Central memory CD4-positive, alpha-beta T cell (primary cell): ENCODE measurements at regions not wholly inside any gene's neighbourhood (a gene's known extent, or its start where the extent isn't known, plus 50 kb on each side); places are given as distances from the start of the nearest gene placed in this dataset.
"Not testable (repeated sequence)": the region's sequence is repeated elsewhere in the genome, so short reads cannot be mapped to it uniquely, and the experiment has no call there.

ENCODE experiments used
- DNase-seq: peaks from one replicate; pipeline ENCODE4 v3.0.0; 2022

DNA sequence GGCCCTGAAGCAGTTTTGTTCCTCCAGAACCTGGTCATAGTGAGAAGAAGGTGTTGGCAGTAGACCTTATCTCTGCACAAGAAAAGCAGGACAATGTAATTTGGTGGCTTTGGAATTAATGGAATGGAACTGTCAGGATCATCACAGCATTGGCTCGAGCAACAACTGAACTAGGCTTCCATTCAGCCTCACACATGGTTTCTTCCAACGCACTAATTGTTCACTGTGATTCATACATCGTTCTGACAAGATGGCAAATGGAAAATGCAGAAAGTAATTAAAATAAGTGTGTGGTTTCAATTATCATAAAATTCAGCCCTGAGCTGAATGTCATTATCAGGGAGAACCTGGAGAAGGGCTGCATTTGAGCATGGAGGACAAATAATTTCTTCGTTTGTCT lies 80.6 kb downstream of the MFSD1 start:
- no peak for DNase-seq

DNA sequence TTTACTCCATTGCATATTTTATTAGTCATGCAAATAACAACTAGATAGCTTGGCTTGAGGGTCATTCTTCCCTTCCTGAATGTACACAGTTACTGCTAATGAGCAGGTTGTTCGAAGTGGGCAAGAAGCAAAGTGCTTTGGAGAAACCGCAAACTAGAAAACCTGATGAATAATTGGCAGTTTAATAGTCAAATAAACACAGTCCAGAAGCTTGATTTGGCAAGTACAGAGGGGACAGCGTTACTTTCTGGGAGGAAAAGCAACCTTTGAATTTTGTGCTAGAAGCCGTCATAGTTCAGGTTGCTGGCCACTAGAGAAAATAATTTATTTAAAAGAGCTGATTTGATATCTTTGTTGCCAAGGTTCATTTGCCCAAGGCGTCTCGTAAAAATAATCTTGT lies 94.9 kb downstream of the MFSD1 start:
- DNase-seq: no peak

DNA sequence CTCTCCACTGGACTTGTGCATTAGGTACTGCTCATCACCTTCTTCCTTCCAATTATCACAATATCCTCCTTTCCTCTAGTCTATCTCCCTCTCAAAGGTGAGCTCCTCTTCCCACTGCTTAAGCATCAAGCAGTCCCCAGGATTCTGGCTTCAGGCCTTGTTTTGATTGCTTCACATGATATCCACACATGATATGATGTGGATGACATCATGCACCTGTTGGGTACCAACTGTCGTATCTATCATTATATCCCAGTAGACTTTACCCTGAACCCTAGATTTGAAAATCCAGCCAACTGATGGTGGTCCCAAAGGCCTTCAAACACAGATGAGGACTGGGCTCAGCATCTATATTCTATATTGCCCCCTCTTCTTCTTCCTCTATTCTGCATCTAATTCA lies 104.9 kb downstream of the MFSD1 start:
- DNase-seq: no peak

DNA sequence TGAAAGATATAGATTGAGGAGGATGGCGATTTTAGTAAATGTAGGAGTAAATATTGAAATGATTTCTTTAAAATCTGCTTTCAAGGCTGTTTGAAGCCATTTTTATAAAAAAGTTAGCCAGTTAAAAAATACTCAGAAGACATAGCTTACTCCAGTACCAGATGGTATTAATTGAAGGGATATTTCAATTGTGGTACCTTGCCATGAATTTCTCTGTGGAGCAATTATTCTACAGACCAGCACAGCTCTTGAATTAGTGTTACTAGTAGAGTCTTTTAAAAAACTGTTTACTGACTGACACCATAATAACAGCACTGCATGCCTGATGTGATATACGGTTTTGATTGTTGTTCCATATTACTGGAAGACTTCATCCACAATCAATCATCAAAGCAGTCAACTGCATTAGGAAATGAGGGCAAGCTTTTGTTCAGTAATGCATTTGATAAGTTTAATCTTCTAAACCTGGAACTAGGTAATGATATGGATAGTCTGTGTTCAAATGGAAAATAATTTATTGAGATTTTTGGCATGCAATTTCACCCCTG lies 106.4 kb downstream of the MFSD1 start:
- DNase-seq: no peak

DNA sequence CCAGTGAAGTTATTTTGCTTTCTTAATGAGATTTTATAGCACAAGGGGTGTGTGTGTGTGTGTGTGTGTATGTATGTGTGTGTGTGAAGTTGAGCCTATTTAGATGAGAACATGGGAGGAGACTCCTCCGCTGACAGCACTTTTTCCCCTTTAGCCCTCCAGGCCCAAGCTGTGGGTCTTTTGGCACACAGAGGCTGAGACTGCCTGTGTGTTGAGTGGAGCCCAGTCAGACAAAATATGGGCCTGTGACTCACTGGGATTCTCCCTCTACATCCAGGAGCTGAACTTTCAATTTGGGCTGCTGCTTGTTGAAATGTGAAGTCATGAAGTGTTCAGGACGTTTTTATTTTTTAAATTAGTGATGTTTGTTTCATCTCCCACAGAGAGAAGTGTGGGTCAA lies 108.0 kb downstream of the MFSD1 start:
- DNase-seq: no peak

DNA sequence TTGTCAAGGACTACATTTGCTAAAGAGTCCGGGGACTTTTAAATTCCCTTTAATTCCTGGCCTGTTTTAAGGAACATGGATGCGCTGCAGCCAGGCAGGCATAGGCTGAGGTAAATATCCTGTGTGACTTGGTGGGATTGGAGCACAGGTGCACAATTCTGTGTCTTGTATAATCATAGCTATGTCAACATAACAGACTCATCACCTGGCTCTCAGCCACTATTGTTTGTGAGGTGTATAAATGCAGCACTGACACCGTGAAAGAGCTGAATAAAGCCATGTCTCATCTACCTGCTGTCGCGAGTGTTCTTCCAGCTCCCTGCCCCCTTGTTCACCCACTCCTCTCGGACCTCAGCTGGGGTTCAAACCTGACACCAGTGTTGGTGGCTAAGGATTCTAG lies 109.7 kb downstream of the MFSD1 start:
- no peak for DNase-seq

DNA sequence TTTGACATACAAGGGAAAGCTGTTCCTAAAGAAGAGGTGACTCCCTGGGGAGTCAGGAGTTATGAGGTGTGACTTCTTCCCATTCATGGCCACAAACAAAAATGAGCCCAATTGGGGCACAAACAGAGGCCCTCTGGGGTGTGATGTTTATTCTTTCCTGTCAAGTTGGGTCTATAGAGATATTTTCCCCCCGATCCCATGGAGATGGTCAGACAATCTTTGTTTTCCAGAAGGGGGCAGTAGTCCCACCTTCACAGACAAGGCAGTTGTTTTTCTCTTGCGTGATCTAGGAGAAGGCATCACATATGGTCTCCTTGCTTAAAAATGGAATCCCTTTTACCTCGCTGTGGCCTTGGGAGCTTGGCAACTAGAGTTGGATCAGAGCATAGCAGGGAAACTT lies 110.3 kb downstream of the MFSD1 start:
- DNase-seq: no peak

DNA sequence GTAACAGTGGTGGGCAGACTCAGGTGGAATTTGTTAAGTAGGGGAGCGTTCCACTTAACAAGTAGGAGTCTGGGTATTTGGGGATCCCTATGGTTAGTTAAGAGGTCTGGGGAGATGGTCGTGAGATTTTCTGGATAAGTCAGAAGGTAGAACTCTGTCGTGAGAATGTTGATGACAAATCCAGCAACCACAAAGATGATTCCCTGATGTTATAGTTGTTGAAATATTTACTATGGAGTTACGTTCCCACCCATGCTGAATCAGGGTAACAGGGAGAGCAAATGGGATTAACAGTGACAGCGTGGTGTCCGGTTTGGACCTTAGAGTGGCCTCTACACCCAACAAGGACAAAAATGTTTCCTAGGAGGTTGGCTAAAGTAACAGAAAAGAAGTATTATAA lies 110.8 kb downstream of the MFSD1 start:
- no peak for DNase-seq

DNA sequence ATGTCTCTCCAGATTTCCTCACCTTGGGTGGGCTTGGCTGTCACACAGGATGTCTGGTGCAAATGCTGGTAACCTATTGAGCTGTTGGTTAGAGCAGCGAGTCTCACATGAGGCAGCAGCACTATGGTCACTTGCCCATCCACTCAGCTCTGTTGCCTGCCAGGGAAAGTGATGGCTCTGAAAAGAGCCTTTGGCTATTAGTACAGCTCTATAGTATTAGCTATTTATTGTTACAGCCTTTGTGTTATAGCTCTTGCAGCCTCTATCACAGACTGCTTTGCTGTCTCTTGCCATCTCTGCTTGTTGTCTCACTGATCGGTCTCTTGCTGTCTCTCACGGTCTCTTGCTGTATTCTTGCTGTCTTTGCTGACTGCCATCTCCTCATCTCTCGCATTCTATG lies 114.3 kb downstream of the MFSD1 start:
- DNase-seq: no peak

DNA sequence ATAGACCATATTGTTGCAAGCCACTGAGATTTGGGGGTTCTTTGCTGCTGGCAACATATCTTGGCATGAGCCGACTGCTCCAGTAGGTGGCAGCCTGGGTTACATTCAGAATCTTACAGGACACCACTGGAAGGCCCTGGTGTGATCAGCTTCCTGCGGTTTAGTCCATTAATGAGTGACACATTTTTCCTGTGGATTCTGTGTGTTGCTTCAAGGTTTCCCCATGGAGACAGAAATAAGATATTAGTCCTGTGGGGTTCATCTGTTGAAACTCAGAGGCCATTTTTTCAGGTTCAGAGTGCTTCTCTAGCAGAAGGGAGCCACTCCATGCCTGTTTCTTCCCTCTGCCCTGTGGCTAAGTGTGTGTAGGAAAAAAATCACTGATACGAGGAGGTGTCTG lies 116.2 kb downstream of the MFSD1 start:
- DNase-seq: no peak

DNA sequence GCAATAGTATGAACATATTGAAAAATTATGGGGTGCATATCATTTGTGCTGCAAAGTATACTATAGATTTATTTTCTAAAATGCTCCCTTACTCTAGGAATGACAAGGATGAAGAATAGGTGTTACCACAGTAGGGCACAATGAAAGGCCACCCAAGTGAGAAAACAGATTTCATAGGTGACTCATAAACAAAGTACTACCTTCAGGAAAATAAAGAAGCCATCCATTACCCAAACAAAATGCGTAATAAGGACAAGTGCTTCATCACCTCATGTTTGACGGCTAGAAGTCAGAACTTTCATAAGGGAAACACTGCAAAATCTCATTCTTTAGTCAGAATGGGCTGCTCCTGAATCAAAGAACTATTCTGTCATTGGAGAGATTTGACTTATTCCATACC lies 116.6 kb downstream of the MFSD1 start:
- DNase-seq: no peak

DNA sequence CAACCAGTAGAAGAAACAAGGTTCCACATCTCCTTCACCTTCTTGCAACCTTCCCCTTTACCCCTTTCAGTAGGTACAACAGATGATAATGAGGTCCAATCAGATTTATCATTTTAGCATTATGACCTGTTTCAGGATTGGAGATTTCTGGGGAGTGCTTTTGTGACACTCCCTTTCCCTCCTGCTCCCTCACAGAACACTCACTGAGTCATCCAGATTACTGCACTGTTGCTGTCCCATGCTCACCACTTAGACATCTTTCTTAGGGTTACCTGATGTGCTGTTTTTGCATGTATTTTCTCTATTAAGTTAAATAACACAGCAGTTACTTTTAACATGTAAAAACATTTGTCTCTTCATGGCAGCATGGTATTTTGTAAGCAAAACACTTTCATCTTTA lies 118.5 kb downstream of the MFSD1 start:
- DNase-seq: no peak

DNA sequence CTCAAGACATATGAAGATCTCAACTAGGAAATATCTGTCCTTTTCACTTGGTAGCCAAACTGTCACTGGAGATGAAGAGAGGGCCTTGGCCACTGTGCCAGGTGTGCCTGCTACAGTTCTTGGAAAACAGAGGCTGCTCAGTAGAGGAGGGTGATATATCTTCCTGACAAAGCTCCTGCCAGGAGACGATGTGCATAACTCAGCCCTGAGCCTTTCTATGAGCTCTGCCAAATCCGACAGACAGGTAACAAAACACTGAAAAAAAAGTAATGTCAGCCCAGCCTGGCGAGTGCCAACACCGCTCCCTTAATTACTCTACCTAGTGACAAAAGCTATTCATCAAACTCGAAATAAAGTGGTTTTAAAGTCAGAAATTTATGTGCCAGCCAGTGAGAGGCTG lies 123.2 kb downstream of the MFSD1 start:
- no peak for DNase-seq

DNA sequence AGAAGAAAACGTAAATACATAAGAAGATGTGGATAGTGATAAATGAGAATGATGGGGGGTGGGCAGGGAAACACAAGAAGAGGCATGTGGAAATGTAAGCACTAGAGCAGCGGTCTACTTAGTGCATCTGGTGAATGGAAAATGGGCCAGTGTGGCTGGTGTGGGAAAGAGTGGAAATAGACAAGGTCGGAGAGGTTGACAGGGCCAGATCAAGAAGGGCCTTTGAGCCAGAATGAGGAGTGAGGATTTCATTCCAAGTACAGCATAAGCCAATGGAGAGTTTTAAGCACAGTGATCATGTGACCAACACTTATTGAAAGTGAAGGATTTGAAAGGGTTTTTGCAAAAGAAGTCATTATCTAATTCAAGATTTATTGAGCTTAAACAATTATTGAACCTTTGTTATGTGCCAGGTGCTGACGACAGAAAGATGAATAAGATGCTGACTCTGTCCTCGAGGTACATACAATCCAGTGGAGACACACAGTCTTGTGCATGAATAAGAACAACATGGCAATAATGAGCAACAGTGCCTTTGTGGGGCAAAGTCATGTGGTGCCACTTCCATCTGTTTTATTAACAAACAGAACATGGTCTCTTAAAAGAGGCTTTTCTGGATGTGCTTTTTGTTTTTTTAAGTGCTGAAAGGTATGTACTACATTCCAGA lies 124.1 kb downstream of the MFSD1 start:
- DNase-seq: no peak

DNA sequence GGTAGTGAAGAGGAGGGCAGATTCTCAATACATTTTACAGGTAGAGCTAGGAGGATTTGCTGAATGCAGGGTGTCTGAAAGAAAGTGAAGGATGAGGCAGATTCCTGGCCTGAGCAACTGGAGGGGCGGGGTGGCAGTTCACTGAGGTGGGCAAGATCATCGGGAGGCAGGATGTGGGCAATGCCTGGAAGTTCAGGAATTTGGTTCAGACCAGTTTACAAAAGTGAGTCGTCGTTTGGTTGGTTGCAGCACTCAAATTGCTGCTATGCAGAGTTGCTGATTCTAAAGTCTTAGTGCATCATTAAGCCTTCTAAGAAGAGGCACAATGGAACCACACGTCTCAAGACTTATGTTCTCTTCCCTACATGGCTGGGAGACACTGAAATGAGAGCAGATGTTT lies 134.0 kb downstream of the MFSD1 start:
- no peak for DNase-seq

DNA sequence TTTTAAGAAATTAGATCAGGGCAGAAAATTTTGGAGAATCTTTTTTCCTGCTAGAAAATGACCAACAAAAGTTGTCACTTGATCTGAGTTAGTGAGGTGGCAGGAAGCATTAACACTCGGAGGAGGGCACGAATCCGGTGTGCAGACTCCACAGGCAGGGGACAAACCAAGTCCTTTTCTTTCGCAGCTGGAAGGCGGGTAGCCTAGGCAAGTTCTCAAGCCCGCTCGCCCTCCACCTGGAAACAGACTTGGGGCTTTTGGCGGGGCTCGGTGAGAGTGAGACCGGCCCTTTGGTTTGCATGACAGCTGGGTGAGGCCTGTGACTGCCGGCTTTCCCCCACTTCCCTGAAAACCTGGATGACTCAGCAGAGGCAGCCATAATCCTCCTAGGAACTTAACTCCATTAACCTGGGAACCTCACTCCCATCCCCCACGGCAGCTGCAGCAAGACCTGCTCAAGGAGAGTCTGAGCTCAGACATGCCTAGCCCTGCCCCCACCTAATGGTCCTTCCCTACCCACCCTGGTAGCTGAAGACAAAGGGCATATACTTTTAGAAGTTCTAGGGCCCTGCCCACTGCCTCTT lies 134.8 kb downstream of the MFSD1 start:
- DNase-seq: no peak

DNA sequence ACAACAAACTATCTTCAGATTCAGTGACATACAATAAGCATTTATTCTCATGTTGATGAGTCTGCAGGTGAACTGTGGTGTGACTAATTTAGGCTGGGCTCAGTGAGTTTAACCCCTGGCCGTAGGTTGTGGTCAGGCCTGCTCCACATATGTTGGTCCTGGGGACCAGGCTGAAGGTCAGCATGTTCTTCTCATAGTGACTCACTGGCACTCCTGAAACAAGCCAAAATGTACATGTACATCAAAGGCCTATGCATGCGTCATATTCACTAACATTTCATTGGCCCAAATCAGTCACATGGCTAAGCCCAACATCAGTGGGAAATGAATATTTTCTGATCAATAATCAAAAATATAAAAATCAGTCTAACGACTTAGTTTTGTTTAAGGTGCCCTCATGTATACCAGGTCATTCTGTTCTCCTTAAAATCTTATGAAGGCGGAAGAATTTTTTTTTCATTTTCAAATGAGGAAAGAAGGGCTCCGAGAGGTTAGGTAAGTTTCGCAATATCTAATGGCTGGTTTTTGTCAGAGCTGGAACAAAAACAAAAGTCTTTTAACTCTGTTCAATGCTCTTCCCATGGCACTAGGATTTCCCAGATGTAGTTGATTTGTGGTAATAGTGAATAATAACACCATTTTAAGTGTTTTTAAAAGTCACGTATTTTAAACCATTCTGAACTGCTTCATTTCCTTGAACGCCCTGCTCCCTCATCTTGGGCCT lies 148.5 kb downstream of the MFSD1 start:
- DNase-seq: no peak

DNA sequence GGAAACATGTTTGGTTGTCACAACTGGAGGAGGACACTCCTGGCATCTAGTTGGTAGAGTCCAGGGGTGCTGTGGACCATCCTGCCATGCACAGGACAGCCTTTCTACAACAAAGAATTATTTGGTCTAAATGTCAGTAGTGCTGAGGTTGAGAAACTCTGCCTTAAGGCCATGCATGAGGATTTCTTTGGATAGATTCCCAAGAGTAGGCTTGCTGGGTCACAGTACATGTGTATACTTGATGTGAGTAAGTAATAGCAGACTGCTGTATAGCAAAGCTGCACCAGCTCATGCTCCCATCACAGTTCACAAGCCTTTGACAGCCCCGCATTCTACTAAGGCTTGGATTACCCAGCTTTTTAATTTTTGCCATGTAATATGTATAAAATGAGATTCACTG lies 151.3 kb downstream of the MFSD1 start:
- no peak for DNase-seq

DNA sequence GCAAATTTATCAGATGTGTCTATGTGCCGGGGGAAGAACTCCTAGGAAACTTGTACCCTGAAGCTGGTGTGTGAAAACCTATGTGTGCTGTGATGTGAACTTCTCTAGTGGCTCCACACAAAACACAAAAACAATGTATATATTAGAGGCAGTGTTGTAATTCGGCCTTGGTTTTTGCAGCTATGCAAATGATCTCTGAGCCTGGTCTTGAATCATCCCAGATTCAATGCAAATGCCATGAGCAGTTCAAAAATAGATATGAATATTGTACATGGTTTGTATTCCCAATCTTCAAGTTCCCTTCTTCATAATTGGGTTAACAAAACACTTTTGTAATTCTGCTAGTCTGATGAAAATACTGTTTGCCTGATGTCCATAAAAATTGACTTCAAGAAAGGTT lies 152.6 kb downstream of the MFSD1 start:
- DNase-seq: no peak

DNA sequence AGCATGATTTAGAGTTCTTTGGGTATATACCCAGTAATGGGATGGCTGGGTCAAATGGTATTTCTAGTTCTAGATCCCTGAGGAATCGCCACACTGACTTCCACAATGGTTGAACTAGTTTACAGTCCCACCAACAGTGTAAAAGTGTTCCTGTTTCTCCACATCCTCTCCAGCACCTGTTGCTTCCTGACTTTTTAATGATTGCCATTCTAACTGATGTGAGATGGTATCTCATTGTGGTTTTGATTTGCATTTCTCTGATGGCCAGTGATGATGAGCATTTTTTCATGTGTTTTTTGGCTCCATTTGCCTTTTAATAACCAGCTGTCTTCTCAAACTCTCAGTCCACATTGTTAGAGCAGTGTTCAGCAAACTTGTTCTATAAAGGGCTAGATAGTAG lies 155.9 kb downstream of the MFSD1 start:
- DNase-seq: not testable (repeated sequence)

DNA sequence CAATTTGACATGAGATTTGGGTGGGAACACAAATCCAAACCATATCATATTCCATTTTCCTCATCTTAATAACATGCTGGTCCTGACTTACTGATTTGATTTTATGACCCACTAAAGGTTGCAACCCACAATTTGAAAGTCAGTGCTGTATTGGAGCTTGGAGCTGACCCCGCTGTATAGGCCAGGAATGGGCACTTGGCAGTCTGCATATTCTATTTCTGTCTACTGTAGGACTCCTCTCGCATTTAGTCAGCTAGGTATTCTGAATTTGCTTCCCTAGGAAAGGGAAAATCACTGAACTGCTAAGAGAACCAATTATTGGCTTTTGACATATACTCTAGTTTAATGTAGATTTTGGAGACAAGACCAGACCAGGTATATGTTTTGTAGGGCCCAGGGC lies 157.0 kb downstream of the MFSD1 start:
- DNase-seq: no peak

DNA sequence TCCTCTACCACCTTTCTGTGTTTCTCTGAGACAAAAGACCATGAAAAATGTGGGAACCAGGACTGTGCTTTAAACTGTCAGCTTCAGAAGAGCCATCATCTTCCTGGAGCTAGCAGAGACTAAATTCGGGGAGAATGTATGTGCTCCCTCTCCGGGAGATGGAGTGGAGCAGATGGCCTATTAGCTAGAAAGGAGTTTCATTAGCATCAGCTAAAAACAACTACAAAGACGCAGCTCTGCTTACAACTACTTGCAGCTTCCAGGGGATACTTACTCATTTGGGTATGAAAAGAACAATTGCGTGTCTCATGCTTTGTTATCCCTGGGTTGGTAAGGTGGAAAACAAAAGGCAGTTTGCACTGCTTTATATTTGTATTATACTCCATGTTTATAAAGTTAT lies 159.6 kb downstream of the MFSD1 start:
- no peak for DNase-seq

DNA sequence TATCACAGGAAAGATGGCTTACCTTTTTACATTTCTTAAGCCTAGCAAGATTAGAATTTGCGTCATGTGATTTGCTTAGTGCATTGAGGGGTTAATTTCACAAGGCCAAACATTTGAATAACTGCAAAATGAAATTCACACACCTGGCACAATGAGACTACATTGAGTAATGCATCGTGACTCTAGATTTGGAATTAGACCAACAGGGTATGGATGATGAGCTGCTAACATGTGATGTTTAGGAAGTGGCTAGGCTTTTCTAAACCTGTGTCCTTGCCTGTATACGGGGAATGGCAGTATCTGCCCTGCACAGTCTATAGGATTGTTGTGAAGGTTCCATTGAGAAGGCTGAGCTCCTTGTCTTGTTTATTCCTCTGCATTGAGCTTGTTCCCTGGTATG lies 160.1 kb downstream of the MFSD1 start:
- DNase-seq: no peak

DNA sequence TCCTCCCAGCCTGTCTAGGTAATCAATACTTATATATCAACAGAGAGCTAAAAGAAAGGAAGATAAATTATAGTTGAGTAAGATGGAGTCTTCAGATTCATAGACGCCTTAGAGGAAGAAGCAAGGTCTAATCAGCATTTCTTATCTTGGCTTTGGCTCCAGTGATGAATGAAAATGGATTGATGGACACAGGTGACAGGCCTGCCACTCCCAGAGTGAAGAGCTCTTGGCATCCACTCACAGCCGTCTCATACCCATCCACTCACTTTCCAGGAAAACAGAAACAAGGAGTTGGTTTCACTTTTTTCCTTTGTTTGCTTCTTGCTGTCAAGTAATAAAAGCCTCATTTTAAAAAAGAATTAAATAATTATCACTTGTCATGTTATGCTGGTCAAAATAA lies 168.2 kb downstream of the MFSD1 start:
- no peak for DNase-seq
